HG03103 (cell line): ENCODE measurements at regions not wholly inside any gene's neighbourhood (a gene's known extent, or its start where the extent isn't known, plus 50 kb on each side); places are given as distances from the start of the nearest gene placed in this dataset.

Source experiments
- ATAC-seq: cut with Tn5 transposase; IDR thresholded peaks from one replicate; pipeline ENCODE4 v1.9.1; 2021; ENCODE audit warnings: low read depth; ENCODE audit not compliant: unreplicated experiment

DNA sequence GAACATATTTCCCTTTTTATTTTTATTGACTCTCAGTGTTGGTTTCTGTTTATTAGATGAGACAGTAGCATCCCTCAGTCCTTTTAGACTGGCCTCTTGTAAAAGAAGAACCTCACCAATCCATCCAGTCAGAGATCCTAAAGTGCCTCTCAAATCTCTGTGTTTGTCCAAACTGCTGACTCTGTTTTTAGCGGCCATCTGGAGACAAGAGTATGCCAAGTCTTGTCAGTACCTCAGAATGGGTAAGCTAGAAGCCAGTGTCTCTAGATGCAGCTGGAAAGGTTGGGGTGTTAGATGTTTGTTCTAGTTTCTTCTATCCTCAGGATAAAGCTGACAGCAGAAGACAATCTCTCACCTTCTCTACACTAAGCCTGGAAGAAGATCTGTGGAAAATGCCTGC, 537.7 kb upstream of the ZNF385D start:
- no peak for ATAC-seq

DNA sequence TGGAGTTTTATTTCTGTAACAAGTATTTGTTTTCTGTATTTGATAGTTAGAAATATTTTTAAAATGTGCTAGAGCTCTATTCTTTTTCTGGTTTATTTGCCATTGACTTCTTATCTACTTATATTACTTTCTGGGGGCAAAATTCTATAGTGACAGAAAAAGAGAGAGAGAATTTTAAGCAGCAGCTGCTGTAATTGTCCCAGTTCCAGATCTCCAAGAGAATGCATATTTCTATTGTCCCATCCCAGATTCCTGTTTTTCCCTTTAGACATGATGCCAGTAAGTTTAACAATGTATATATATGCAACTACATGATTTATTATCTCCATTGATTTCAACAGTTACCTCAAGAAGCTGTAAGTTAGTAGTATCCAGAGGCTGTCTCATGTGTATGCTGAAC, 541.7 kb upstream of the ZNF385D start:
- ATAC-seq, result no peak

DNA sequence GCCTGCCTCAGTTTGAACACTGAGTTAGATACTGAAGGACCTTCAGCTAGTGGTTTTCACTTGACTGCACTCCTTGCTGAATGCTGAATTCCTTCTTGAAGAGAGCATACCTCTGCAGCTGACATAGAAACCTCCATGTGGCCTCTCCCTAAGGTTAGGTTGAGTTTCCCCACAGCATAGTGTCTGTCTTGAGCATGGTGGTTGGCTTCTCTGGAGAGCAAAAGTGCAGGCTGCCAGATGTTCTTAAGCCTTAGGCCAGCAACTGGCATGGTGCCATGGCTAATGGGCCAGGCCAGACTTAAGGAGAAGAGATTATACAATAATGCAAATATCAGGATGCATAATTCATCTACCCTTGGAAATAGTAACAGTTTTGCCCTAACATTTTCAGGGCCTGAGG, 545.6 kb upstream of the ZNF385D start:
- ATAC-seq, result no peak

DNA sequence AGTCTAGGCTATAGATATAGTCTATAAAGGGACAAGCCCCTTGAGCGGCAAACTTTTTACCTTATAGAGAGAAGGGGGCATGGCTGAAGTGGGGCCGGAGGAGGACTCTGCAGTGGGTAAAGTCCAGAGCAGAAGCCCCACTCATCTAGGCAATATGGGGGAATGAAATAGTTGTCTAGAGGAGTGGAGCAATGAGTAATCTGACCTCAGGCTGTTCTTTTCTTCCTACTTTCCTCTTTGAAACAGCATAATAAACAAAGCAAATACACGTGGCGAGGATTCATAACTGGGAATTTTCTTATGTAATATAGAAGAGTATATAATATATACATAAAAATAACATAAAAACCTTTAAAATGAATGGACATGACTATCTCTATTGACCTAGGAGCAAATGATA, 546.4 kb upstream of the ZNF385D start:
- ATAC-seq, result no peak

DNA sequence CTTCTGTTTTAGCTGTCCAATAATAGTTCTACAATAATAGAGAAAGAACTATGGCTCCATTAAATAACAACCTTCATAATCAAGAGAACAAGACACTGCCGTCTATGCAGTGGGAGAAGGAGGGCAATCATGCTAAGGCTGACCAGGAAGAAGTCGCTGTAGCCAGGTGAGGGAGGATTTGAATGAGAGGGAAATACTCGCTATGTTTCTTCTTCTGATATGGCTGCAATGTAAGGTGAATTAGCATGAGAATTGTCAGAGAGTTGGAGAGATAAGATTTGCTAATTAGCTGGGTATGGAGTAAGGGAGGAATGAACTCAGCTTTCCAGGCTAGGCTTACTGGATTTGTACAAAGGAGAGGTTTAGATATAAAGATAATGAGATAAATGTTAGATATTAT, 555.4 kb upstream of the ZNF385D start:
- no peak for ATAC-seq

DNA sequence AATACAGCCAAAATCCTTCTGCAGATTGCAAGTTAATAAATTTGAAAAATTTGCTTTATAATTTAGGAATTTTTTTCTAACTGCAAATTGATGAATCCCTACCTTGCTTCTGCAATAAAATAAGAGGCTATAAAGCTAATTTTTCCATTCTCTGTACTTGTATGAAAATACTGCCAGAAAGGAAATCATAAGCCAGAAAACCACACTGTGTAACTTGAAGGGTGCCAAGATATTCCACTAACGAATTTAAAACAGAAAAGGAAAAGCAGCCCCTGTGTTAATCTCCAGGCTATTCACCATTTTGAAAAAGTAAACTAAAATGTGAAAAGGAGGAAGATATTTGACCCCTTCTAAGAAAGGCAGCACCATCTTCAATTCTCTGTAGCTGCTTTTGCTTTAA, 557.9 kb upstream of the ZNF385D start:
- no peak for ATAC-seq

DNA sequence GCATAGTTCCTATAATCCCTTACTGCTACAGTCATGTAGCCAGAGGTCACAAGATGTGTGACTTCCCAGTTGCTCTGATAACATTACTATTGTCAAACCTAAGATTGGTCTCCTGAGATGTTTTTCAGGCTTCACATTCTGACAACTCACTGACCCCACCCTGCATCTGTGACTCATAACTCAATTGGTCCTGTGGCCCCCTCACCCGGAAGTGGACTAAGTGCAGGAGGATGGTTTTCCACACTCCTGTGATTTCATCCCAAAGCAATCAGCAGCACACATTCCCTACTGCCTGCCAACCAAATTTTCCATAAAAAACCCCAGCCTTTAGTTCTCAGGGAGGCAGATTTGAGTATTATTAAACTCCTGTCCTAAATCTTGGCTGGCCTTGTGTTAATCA, 564.9 kb upstream of the ZNF385D start:
- ATAC-seq, result no peak

DNA sequence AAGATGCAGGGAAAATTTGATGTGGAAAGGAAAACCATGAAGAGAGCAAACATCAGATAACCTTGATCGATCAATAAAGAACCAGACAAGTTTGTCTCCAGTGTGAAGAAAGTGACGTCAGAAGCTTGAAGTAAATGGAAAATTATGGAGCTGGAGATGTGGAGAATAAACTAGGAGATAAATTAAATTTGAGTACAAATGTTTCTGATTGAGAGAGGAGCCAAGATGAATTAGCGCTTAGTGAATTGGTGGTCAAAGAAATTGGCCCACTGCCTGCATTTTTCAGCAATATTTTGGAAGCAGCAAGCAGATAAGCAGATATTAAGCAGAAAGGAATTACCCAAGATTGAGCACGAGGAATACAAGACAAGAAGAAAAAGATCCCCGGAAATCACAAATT, 567.3 kb upstream of the ZNF385D start:
- no peak for ATAC-seq

DNA sequence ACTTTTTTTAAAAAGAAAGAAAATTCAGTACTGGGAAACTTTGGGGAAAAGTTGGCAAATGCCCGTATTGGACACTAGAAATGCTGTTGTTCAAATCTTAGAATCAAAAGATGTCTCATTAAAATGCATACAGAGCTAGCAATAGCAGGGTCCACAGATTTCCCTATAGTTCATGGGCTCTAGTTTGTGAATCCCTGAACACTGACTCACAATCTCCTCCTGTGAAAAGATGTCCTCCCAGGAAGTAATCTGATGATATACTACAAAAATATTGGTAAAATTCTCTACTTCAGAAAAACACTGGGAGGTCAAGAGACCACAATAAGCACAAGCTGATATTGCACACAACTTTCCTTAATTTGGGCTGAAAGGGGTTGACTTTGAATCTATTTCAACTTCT, 568.4 kb upstream of the ZNF385D start:
- ATAC-seq, result no peak

DNA sequence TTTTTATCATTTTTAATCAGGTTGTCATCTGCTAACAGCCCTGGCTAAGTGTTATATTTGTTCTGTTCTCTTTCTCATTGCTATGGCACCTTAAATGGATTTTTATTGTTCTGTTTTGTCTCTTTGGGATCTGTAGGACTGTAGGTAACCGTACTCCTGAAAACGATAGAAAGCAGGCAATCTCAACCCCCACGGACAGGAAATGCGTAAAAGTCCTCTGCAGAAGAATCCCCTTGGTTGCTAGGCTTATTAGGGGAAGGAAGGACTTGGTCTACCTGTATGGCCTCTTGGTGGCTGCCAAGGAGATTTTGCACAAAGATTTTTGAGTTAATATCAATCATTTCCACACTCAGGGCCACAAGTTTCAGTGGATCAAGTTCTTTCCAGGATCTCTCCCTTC, 571.9 kb upstream of the ZNF385D start:
- no peak for ATAC-seq

DNA sequence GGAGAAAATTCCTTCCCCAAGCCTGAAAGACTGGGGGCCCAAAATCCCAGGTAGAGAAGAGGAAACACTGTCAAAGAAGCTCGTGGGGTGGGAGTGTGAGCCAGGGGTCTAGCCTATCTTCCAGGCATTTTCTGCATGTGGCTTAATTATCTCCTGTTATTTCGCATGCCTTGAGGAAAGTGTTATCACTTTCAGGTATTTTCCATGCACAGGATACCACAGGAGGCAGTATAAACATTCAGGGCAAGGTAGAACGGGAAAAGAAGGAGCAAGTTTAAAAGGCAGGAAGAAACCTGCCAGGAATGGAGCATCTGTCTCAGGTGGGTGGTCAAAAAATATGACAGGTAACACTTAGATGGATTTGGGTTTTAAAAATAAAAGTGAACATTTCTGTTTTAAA, 575.3 kb upstream of the ZNF385D start:
- ATAC-seq, result no peak

DNA sequence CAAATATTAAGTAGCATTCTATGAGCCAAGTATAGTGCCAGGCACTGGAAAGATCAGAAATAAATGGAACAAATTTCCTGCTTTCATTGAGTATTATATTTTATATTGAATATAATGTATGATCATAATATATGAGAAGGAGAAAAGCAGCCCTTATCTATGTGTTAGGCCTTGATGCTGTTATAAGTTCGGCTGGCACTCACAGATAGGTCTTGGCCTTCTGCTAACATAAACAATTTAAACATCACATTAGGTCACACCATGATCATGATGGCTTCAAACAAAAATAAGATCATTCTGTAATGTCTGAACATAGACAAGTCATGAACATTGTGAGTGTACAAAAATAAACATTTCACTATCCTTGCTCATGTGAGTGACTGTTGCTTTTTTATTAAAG, 584.0 kb upstream of the ZNF385D start:
- ATAC-seq, result no peak

DNA sequence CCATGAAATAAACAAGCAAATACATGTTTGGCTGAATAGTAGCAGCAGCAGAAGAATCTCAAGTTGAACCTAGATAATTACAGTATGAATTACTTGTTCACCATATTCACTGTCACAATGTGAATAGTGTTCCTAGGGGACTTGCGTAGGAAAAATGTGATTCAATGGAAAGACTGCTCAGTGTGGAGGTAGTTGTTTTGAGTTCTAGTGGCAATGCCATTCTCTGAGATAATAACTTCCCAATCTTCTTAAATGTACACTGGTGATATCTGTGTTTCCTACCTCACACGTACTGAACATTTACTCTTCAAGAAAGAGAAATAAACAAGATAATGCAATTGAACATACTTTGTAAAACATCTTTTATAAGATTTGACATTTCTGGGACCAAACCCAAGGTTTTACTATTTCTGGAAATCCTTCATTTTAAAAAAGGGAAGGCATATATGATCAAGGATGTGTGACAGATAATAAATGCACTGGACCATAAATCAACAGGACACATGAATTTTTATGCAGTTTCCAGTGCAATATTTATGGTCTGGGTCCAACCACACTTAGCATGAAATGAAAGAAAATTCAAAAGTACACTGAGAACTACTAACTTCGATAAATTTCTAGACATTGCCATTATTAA, 598.3 kb upstream of the ZNF385D start:
- no peak for ATAC-seq

DNA sequence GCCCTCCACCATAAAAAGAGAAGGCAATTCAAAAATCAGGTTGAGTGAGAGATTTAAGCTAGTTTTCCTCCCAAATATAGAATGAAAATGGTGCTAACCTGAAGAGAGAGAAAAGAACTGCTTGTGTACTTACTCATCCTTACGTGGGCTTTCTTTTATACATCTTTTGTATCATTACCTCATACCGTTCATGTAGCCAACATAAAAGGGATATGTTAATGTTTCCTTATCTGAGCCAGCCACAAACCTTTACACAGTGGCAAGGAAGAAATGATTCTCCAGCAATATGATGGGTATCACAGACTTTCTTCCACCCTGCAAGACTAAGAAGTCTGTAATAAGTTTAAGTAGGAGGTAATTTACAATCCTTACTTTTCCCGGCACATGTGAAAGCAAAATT, 600.8 kb upstream of the ZNF385D start:
- no peak for ATAC-seq

DNA sequence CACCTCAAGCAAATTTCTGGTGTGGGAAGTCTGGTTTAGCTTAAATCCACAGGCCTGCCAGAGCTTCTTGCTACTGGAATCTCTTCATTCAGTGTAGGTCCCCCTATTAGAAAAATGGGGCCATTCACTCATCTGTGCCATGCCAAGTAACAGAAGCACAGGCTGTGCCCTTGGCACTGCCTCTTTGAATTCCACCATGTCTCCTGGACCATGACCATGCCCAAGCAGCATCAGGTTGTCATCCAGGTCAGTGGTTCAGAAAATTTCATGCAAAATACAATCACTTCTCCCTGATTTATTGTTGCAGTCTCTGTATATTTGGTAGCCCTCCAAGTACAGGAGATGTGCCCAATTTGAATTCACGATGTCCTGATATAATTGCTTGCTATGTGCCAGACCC, 602.1 kb upstream of the ZNF385D start:
- ATAC-seq, result no peak

DNA sequence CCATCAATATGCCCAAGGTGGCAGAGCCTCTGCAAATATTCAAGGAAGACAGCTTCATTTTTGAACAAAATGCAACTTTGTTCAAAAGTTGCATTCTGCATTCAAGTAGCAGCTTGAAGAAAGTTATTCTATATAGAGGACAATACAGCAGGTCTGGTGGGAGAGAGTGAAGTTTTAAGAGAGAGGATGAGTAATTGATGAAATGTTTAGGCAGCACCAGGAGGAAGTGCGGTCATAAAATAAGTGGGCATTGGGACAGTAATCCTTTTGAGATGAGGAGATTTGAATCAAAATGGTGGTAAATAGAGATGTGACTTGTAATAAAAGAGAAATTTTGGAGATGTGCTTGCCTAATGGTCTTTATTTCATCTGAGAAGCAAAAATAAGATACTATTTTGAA, 607.3 kb upstream of the ZNF385D start:
- ATAC-seq, result no peak

DNA sequence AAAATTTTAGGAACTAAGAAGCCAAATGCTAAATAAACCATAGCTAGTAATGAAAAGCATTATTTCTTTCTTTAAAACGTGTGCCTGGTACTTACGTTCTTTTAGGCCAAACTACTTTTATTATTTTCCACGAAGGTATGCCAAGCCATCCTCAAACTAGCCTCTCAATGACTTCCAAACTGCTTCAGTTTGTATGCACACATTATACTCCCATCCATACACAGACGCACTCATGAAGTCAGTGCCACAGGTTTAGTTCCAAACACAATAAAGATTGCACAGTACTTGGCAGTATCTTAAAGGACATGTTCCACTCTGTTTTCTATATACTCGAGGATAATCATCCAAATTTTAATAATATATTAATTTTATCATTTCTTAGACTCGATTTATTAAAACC, 609.2 kb upstream of the ZNF385D start:
- no peak for ATAC-seq

DNA sequence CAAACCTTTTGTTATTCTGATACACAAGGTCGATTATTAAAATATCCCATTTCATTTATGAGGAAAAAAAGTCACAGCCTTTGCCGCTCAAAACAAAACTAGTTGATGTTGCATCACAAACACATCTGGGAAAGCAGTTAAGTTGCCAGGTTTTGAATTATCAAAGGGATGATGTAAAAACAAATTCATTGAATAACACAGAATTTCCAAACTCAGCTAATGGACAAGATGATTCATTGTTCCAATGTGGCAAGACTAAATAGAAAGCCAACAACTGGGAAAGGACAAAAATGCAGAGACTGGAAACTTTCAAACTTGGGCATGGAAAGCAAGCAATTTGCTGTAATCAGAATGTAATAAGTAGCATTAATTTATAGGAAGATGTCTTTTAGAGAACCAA, 610.0 kb upstream of the ZNF385D start:
- no peak for ATAC-seq

DNA sequence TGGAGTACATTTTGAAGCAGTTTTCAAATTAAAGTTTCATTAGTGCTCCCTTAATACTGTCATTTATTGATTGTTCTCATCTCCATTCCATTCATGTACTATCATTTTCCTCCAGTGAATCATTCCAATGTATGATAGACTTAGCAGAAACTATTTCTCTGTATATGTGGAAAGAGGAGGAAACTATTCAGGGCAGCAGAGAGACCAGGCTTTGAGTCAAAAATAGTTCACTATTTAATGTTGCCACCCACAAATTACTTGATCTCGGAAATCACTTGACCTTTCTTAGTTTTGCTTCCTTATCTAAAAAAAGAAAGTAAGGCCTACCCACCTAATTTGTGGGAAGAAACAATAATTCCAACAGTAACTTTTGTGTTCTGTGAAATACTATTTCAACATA, 610.5 kb upstream of the ZNF385D start:
- ATAC-seq, result no peak

DNA sequence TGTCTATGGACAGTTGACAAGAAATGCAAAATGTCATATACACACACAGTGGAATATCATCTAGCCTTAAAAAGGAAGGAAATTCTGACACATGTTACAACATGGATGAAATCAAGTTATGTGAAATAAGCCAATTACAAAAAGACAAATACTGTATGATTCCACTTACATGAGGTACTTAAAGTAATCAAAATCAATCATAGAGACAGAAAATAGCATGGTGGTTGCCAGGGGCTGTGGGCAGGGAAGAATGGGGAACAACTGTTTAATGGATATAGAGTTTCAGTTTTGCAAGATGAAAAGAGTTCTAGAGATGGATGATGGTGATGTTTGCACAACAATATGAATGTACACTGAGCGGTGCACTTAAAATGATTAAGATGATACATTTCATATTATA, 613.8 kb upstream of the ZNF385D start:
- no peak for ATAC-seq

DNA sequence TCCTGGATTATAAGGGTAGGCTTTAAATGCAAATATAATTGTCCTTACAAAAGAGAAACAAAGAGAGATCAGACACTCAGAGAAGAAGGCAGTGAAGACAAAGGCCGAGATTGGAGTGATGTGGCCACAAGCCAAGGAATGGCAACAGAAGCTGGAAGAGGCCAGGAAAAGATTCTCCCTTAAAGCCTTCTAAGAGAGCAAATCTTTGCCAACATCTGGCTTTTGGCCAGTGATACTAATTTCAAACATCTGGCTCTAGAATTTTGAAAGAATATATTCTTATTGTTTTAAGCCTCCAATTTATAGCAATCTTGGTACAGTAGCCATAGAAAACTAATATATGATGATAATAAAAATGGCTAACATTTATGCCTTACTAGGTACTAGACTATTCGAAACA, 615.8 kb upstream of the ZNF385D start:
- no peak for ATAC-seq

DNA sequence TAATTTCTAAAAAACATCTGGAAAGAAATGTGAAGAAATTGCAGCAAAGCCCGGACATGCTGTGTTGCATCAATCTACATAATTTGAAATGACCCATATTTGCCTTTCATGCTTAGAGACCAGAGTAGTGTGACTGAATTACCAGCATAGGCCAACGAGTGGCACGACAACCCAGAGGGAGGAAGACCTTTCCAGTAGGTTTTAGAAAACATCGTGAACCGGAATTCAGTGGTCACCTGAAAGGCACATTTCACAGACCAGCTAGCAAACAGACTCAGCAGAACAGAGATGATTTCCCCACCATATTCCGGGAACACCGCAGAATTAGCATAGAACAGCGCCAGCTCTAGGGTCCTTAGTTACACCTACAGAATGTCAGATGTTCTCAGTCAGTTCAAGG, 620.0 kb upstream of the ZNF385D start:
- no peak for ATAC-seq

DNA sequence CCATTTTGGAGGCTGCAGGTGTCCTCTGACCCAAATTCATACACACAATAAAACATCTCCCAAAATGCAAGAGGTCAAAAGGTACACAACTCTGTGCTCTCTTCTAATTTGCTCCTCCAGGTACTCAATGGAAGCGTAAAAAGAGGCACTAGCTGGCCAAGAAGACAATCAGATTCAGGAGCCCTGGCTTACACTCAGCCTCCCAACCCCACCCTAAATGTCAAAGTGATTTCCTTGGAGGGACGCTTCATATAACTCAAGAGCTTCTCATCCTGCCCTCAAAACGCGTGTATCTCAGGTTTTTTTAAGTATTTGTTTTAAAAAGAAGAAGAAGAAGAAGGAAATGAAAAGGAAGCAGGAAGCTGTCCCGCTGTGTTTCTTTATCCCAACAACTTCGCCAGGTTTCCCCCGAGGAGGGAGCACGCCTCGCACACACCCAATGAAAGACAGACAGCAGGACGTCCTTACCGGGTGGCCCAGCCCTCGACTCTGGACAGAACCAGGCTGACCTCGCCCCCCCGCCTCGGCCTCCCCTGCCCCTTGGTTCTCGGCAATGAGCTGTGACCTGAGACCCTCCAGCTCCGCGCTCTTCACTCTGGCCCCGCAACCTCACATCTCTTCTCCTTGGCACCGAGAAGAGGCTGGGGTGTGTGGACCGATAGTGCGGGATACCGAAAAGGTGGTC, 620.7 kb upstream of the ZNF385D start:
- ATAC-seq, result no peak
